ENCODE measurements at regions not wholly inside any gene's neighbourhood (a gene's known extent, or its start where the extent isn't known, plus 50 kb on each side); places are given as distances from the start of the nearest gene placed in this dataset.
A peak's percentile ranks its signal among the peaks of the same experiment; 100 is the strongest.

GRCh38 chr13:73880365-73880764, 253.8 kb downstream of the KLF12 start:
- no peak for ATAC-seq

DNA sequence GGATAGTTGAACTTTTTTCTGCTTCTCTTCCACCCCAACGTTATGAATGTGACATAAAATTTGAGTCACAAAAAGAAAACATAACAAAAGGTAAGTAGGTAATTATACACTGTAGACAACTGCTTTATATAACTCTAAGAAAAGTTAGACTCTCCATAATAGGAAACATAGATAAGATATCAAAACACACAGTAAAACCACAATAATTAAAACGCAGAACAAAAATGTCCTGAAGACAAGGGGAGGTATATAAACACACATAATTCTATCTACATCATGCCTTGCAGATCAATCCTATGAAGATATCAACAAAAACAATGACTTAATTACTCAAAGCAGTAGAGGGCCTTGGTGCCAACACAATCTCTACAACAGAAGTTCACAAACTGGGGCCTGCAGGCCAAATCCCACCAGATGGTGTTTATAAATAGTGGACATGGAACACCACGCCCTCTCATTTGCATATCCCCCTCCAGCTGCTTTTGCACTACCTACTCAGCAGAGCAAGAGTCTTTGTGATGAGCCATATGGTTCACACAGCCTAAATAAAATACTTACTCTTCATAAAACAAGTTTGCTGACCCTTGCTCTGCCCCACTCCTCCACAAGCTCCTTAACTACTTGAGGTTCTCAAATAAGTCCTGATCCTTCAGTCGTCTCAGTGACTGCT, 254.7 kb downstream of the KLF12 start:
- ATAC-seq, result no peak

DNA sequence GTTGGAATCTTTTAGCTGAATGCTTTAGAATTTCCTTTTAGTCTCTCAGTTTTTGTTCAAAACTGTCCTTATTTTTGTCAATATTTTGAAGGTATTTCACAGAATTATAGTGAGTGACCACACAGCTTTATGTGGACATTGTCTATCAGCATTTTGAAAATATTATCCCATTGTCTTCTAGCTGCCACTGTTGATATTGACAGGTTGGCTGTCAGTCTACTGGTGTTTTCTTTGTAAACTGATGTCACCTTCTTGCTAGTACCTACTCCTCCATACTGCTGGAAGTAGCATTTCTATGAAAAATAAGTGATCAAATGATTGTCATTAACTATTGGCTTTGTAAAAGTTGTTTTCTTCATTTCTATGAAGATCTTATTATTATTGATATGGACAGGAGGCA, 256.8 kb downstream of the KLF12 start:
- no peak for ATAC-seq

- no peak for ATAC-seq
Measured at GRCh38 chr13:73876323-73876722, 257.9 kb downstream of the KLF12 start.

GRCh38 chr13:73873940-73874830, 260.0 kb downstream of the KLF12 start:
- ATAC-seq, result peak in 1 of 2 donors; percentile 46

DNA sequence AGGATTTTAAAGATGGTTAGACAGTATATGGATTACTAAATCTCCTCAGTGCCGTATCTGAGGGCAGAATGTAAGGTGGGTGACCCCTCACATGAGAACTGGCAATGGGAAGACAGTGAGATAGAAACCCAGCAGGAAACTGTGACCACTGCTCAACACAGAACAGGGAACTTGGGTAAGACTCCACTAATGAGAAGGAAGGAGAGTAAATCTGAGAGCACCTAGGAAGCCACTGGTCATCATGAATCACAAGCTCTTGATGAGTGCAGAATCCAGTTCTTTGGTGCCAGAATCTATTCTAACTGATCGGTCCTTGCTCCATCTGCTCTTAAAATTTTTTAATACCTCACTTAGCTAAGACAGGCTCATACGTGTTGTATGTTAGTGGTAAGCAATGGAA, 261.8 kb downstream of the KLF12 start:
- ATAC-seq, result no peak

DNA sequence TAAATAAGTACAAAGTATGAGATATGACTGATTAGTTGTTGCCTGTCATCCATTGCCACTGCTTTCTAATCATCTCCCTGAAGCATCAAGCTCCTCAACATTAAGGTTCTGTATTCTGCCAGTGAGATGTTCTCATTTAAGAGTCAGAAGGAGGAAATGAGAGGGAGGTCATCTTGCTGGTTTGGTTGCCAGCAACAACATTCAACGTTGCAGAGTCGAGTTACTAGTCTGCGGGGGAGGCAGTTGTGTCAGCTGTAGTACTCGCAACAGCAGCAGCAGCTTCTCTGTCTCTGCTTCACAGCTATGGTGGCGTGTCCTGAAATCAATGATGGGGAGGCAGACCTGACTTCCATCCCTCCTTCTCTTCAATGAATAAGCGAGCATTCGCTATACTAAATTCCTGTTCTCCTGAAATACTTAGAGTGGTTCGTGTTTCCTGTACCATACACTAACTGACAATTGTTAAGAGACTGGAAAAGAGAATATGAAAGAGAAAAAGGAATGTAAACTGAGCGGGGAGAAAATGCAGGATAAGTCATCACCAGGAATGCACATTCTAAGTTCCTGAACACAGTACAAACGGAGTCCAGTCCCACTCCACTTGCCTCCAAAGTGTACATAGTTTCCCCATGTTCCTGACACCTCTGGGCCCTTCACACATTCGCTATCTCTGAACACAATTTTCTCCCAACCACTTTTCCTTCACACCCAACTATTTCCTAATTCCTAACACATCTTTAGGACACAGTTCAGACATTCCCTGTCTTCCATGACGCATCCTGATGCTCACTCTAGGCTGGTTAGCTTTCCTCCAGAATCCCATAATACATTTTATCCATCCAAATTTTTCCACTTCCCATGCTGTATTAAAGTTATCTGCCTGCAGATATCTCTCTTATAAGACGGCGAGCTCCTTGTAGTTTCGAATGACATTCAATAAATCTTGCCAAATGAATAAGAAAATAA, 263.0 kb downstream of the KLF12 start:
- peak in 1 of 2 donors; percentile 46 for ATAC-seq

DNA sequence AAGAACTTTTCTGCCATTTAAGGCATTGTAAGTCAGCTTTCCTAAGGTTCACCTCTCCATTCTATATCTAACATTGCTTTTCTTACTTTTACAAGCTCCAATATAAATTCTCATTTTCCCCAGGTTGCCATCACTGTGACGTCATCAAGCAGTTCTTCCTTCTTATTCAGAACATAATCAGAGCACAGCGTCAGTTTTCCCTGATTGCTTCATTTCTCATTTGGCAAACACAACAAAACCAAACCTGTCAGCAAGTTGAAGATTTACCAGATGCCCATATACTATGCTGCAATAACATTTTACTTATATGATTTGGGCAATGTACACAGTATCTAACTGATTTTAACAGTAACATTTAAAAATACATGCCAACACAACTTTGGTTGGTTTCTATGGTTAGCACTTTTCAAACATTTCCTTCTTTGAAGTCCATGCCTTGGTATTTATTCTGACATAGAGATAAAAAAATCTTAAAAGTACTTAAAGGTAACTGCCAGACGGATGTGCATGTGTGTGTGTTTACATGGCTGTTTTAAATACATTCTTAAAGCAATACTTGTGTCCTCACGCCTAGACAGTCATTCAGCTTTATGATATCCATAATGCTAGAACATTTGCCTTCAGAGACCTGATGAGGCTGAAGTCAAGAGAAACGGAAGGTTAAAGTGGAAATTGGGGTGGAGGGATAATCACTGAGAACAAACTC, 264.0 kb downstream of the KLF12 start:
- no peak for ATAC-seq

- no peak for ATAC-seq
Measured at GRCh38 chr13:73865027-73865426, 269.2 kb downstream of the KLF12 start.

GRCh38 chr13:73861136-73861535, 273.1 kb downstream of the KLF12 start:
- ATAC-seq, result peak in 1 of 2 donors; percentile 34

GRCh38 chr13:73860501-73860900, 273.7 kb downstream of the KLF12 start:
- peak in 1 of 2 donors; percentile 21 for ATAC-seq

GRCh38 chr13:73859841-73860240, 274.4 kb downstream of the KLF12 start:
- peak; percentile 27 to 43 for ATAC-seq

GRCh38 chr13:73857106-73857505, 277.1 kb downstream of the KLF12 start:
- ATAC-seq, result no peak

DNA sequence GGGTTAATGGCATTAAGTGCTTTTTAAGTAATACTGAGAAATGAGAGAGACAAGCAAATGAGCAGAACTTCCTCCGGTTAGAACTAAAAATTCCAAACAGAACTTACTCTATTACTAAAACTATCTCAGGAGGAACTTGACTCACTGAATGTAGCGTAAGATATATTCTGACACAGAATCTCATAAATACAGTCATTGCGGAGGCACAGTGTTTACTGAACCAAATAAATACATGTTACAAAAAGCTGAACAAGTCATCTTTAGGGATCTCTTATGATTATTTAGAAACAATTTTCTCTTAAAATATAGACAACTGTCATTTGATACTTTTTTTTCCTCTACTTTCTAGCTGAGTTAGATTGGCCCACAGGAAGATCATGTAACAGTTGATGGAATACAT, 283.1 kb downstream of the KLF12 start:
- ATAC-seq, result peak; percentile 20 to 28

DNA sequence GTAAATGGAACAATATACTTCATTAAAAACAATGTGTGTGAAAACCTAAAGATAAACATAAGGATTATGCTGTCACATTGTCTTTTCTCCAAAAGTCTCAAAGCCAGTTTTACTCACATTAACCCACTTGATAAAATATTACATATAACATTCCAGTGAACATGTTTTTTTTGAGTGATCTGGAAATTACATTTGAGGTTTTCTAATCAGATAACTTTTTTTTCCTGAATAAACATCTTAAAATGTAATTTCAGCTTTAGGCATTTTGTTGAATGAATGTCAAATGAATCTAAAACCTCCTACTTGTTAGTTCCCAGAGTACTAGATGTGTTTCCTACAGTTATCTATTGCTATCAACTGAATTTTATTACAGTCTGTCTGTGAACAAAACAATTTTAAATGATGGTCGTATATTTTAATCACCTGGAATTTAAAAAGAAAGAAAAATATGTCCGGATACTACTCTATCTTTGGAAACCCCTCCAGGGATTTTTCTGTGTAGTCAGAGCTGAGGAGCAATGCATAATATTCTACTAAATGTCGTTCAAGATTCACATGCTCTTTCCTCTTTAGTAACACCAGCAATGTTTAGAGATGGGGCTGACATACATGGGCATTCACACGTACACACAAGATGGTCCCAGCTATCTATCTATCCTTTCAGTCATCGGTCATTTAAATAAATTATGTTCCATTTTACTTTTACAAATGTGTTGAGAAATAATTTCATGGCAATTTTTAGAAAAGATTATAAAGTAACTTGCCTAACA, 283.9 kb downstream of the KLF12 start:
- ATAC-seq, result no peak

DNA sequence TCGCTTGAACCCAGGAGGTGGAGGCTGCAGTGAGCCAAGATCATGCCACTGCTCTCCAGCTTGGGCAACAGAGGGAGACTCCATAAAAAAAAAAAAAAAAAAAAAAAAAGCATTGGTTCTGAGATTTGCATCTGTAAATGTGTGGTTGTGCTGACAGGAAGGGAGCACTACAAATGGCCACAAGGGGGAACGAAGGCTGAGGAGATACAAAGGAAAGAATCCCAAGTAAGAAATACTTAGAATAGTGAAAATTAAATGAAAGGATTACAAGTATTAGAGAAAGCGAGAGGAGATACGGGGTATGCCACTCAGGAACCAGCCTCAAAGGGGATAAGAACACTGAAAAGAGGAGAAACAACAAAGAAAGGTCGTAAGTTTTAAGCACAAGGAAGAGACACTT, 284.9 kb downstream of the KLF12 start:
- ATAC-seq, result no peak

DNA sequence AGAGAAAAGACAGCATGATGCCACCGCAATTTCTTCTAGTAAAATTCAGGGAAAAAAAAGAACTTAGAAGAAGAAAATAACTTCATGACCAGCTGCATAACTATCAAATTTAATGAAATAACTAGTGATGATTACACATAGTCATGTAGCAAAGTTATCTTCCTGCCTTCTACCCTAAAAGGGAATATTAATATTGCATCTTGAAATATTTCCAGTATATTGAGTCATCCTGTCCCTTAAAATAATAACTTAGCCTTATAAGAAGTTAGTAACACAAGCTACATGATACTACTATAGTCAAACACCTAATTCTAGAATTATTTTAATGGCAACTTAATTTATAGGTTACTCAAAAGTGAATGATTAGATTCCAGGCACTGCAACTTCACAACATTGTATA, 289.2 kb downstream of the KLF12 start:
- ATAC-seq, result no peak

DNA sequence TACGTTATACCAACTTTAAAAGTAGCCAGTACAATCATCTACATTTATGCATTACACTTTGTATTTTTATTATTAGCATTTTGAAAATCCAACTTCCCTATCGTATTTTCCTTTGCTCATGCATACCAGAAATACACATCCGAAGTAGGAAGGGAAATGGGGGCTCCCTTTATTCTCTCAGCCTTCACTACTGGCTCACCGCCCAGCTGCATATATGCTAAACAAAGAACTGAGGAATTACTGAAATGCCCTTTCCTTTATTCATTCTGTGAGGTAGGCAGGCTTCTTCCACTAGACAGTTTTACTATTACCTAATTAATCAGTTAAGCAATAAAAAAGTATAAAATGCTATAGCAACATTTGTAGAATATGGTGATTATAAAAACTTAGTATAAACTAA, 291.6 kb downstream of the KLF12 start:
- ATAC-seq, result no peak

DNA sequence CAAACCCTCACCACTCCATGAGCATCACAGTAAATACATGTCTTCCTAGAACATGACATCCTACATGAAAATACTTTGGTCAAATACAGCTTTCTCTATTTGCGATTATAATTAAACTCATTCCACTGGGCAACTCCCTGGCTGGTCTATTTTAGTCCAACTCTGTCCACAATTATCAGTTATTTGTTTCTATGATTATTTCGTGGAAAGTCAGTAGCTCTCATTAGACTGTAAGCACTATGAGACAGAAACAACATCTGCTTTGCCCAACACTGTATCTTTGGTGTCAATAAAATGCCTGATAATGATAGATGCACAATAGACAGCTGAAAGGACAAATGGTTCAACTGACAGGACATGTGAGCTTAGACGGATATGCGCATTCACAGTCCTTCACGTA, 292.0 kb downstream of the KLF12 start:
- no peak for ATAC-seq

DNA sequence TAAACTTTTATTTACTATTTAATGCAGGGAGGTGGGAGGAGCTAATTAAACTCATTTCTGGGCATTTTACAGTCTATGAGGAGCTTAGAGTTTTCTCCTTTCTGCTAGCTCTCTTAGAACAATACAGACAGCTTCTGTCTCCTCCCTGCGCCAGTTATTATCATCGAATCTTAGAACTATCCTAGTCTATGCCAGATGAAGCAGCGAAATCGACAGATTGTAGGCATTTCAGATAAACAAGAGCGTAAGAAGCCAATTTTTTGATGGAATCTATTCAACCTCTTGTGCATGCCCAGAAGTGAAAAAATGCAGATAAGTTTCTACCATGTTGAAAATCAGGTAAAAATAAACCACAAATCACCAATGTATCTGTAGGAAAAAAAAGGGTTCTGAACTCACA, 297.1 kb downstream of the KLF12 start:
- ATAC-seq, result no peak

- peak in 1 of 2 donors; percentile 48 for ATAC-seq
Measured at GRCh38 chr13:73835138-73835721, 299.0 kb downstream of the KLF12 start.
